NCI-H748 (cell line): ENCODE measurements at regions not wholly inside any gene's neighbourhood (a gene's known extent, or its start where the extent isn't known, plus 50 kb on each side); places are given as distances from the start of the nearest gene placed in this dataset.

Experiments used
- DNase-seq: peaks from one replicate; lab custom pipeline; 2025; ENCODE audit not compliant: unreplicated experiment; lab: John Stamatoyannopoulos, UW

- no peak for DNase-seq
These were observed 500.6 kb upstream of the IGFBP3 start for GRCh38 chr7:46421441-46422230.

GRCh38 chr7:46414946-46415345, 493.9 kb upstream of the IGFBP3 start:
- no peak for DNase-seq

- DNase-seq = no peak
These were observed 490.2 kb upstream of the IGFBP3 start for GRCh38 chr7:46411236-46411635.

- DNase-seq = no peak
These were observed 486.1 kb upstream of the IGFBP3 start for GRCh38 chr7:46407125-46407524.

- no peak for DNase-seq
These were observed 476.5 kb upstream of the IGFBP3 start for GRCh38 chr7:46397591-46397990.

- no peak for DNase-seq
These were observed 475.4 kb upstream of the IGFBP3 start for GRCh38 chr7:46396481-46396880.

- DNase-seq = no peak
These were observed 472.1 kb upstream of the IGFBP3 start for GRCh38 chr7:46393142-46393541.

GRCh38 chr7:46391231-46392201, 470.4 kb upstream of the IGFBP3 start:
- DNase-seq = no peak

GRCh38 chr7:46390042-46390441, 469.0 kb upstream of the IGFBP3 start:
- DNase-seq = no peak

GRCh38 chr7:46389146-46389545, 468.1 kb upstream of the IGFBP3 start:
- DNase-seq = no peak

- DNase-seq = no peak
These were observed 466.6 kb upstream of the IGFBP3 start for GRCh38 chr7:46387646-46388045.

- no peak for DNase-seq
These were observed 465.6 kb upstream of the IGFBP3 start for GRCh38 chr7:46386428-46387399.

- DNase-seq = no peak
These were observed 464.7 kb upstream of the IGFBP3 start for GRCh38 chr7:46385662-46386309.

- DNase-seq = no peak
These were observed 462.5 kb upstream of the IGFBP3 start for GRCh38 chr7:46383605-46384004.

GRCh38 chr7:46369933-46370654, 449.0 kb upstream of the IGFBP3 start:
- no peak for DNase-seq

- no peak for DNase-seq
These were observed 447.8 kb upstream of the IGFBP3 start for GRCh38 chr7:46368871-46369270.

GRCh38 chr7:46366526-46366925, 445.5 kb upstream of the IGFBP3 start:
- no peak for DNase-seq

- peak; percentile 65 for DNase-seq
These were observed 442.6 kb upstream of the IGFBP3 start for GRCh38 chr7:46363688-46364087.

GRCh38 chr7:46360811-46361210, 439.7 kb upstream of the IGFBP3 start:
- no peak for DNase-seq

- no peak for DNase-seq
These were observed 439.2 kb upstream of the IGFBP3 start for GRCh38 chr7:46360296-46360695.
